ENCODE measurements at regions not wholly inside any gene's neighbourhood (a gene's known extent, or its start where the extent isn't known, plus 50 kb on each side); places are given as distances from the start of the nearest gene placed in this dataset.

GRCh38 chr20:50251992-50252511 is 61.4 kb downstream of the CEBPB start:
- Mint-ChIP-seq H3K27ac (no peak overlapping the region), H3K9me3 (no peaks in the 10 kb centered on the region), H3K27me3 (no peaks in the 10 kb centered on the region), H3K36me3 (ENCODE audit: low read depth) (no peaks in the 10 kb centered on the region), H3K4me1 (ENCODE audit: low read depth) (no peaks in the 10 kb centered on the region), H3K4me3 (no peak overlapping the region)
- no peak for DNase-seq

GRCh38 chr20:50252701-50253100 is 62.1 kb downstream of the CEBPB start:
- Mint-ChIP-seq H3K4me3 (no peak overlapping the region), H3K9me3 (no peaks in the 10 kb centered on the region), H3K27ac (no peak overlapping the region), H3K4me1 (ENCODE audit: low read depth) (no peaks in the 10 kb centered on the region), H3K36me3 (ENCODE audit: low read depth) (no peaks in the 10 kb centered on the region), H3K27me3 (no peaks in the 10 kb centered on the region)
- no peak for DNase-seq

- Mint-ChIP-seq H3K27ac (no peak overlapping the region), H3K27me3 (no peaks in the 10 kb centered on the region), H3K4me3 (no peak overlapping the region), H3K36me3 (ENCODE audit: low read depth) (no peaks in the 10 kb centered on the region), H3K4me1 (ENCODE audit: low read depth) (no peaks in the 10 kb centered on the region), H3K9me3 (no peaks in the 10 kb centered on the region)
- no peak for DNase-seq
Measured at GRCh38 chr20:50253101-50253500, 62.5 kb downstream of the CEBPB start.

GRCh38 chr20:50254466-50255079 is 63.9 kb downstream of the CEBPB start:
- H3K27me3 Mint-ChIP-seq: no peaks in the 10 kb centered on the region
- H3K27ac Mint-ChIP-seq: no peak overlapping the region

GRCh38 chr20:50256577-50256976 is 65.9 kb downstream of the CEBPB start:
- H3K27ac Mint-ChIP-seq: no peak overlapping the region
- H3K36me3 Mint-ChIP-seq (ENCODE audit: low read depth): no peaks in the 10 kb centered on the region
- DNase-seq: no peak
- no peaks in the 10 kb centered on the region for H3K27me3 Mint-ChIP-seq
- no peaks in the 10 kb centered on the region for H3K9me3 Mint-ChIP-seq
- peaks cover 5% of the 10 kb centered on the region for H3K4me1 Mint-ChIP-seq (ENCODE audit: low read depth)
- no peak overlapping the region for H3K4me3 Mint-ChIP-seq

More at GRCh38 chr20:50254466-50255079, 63.9 kb downstream of the CEBPB start:
- Mint-ChIP-seq H3K36me3 (ENCODE audit: low read depth) (no peaks in the 10 kb centered on the region), H3K9me3 (no peaks in the 10 kb centered on the region), H3K4me3 (no peak overlapping the region), H3K4me1 (ENCODE audit: low read depth) (no peaks in the 10 kb centered on the region)
- no peak for DNase-seq

- DNase-seq: no peak
- no peaks in the 10 kb centered on the region for H3K27me3 Mint-ChIP-seq
- H3K36me3 Mint-ChIP-seq (ENCODE audit: low read depth): no peaks in the 10 kb centered on the region
- H3K27ac Mint-ChIP-seq: no peak overlapping the region
- H3K9me3 Mint-ChIP-seq: no peaks in the 10 kb centered on the region
- H3K4me3 Mint-ChIP-seq: no peak overlapping the region
- H3K4me1 Mint-ChIP-seq (ENCODE audit: low read depth): peaks cover 5% of the 10 kb centered on the region
Measured at GRCh38 chr20:50257860-50258259, 67.2 kb downstream of the CEBPB start.

- Mint-ChIP-seq H3K27me3 (no peaks in the 10 kb centered on the region), H3K36me3 (ENCODE audit: low read depth) (no peaks in the 10 kb centered on the region), H3K27ac (no peak overlapping the region), H3K9me3 (no peaks in the 10 kb centered on the region), H3K4me3 (no peak overlapping the region), H3K4me1 (ENCODE audit: low read depth) (peaks cover 5% of the 10 kb centered on the region)
- DNase-seq: no peak
Measured at GRCh38 chr20:50258790-50259483, 68.3 kb downstream of the CEBPB start.

- Mint-ChIP-seq H3K36me3 (ENCODE audit: low read depth) (no peaks in the 10 kb centered on the region), H3K4me1 (ENCODE audit: low read depth) (peaks cover 5% of the 10 kb centered on the region), H3K27me3 (no peaks in the 10 kb centered on the region), H3K27ac (no peak overlapping the region), H3K4me3 (no peak overlapping the region), H3K9me3 (no peaks in the 10 kb centered on the region)
- no peak for DNase-seq
Measured at GRCh38 chr20:50259705-50260478, 69.3 kb downstream of the CEBPB start.

GRCh38 chr20:50260479-50261221 is 70.0 kb downstream of the CEBPB start:
- Mint-ChIP-seq H3K27me3 (no peaks in the 10 kb centered on the region), H3K4me3 (no peak overlapping the region), H3K36me3 (ENCODE audit: low read depth) (no peaks in the 10 kb centered on the region), H3K27ac (peak overlapping the region; percentile 41), H3K4me1 (ENCODE audit: low read depth) (peaks cover 5% of the 10 kb centered on the region), H3K9me3 (no peaks in the 10 kb centered on the region)
- DNase-seq: no peak

GRCh38 chr20:50261471-50262212 is 71.0 kb downstream of the CEBPB start:
- H3K9me3 Mint-ChIP-seq: no peaks in the 10 kb centered on the region
- no peak overlapping the region for H3K4me3 Mint-ChIP-seq
- H3K27me3 Mint-ChIP-seq: no peaks in the 10 kb centered on the region
- no peak overlapping the region for H3K27ac Mint-ChIP-seq
- no peak for DNase-seq
- H3K4me1 Mint-ChIP-seq (ENCODE audit: low read depth): peaks cover 5% of the 10 kb centered on the region
- no peaks in the 10 kb centered on the region for H3K36me3 Mint-ChIP-seq (ENCODE audit: low read depth)

GRCh38 chr20:50263831-50264230 is 73.2 kb downstream of the CEBPB start:
- Mint-ChIP-seq H3K27ac (no peak overlapping the region), H3K4me1 (ENCODE audit: low read depth) (peaks cover 5% of the 10 kb centered on the region), H3K36me3 (ENCODE audit: low read depth) (no peaks in the 10 kb centered on the region), H3K9me3 (no peaks in the 10 kb centered on the region), H3K27me3 (no peaks in the 10 kb centered on the region), H3K4me3 (no peak overlapping the region)
- no peak for DNase-seq

- H3K4me3 Mint-ChIP-seq: no peak overlapping the region
- no peak overlapping the region for H3K27ac Mint-ChIP-seq
- no peaks in the 10 kb centered on the region for H3K9me3 Mint-ChIP-seq
- H3K4me1 Mint-ChIP-seq (ENCODE audit: low read depth): peaks cover 5% of the 10 kb centered on the region
- no peak for DNase-seq
- peaks cover 4% of the 10 kb centered on the region for H3K27me3 Mint-ChIP-seq
- H3K36me3 Mint-ChIP-seq (ENCODE audit: low read depth): no peaks in the 10 kb centered on the region
Measured at GRCh38 chr20:50264534-50265145, 74.0 kb downstream of the CEBPB start.

- H3K4me3 Mint-ChIP-seq: no peak overlapping the region
- peaks cover 4% of the 10 kb centered on the region for H3K4me1 Mint-ChIP-seq (ENCODE audit: low read depth)
- no peaks in the 10 kb centered on the region for H3K9me3 Mint-ChIP-seq
- H3K27ac Mint-ChIP-seq: no peak overlapping the region
- DNase-seq: no peak
- no peaks in the 10 kb centered on the region for H3K36me3 Mint-ChIP-seq (ENCODE audit: low read depth)
- peaks cover 11% of the 10 kb centered on the region for H3K27me3 Mint-ChIP-seq
Measured at GRCh38 chr20:50265245-50265946, 74.8 kb downstream of the CEBPB start.
